Upper lobe of left lung (tissue), 6 donors: ENCODE measurements at regions not wholly inside any gene's neighbourhood (a gene's known extent, or its start where the extent isn't known, plus 50 kb on each side); places are given as distances from the start of the nearest gene placed in this dataset.

Experiments
- ATAC-seq, 2 donors: fragments of 200-7000 bp; cut with Tn5 transposase; one replicate each; pipeline ENCODE4 v1.9.1; 2022; ENCODE audit warnings: mild to moderate bottlenecking in 2 of 2, moderate library complexity in 2 of 2; ENCODE audit not compliant: low FRiP score in 2 of 2
- DNase-seq, 2 donors: peaks; one replicate each; pipeline ENCODE4 v3.0.0-alpha.2; 2019 to 2020
- H3K27ac ChIP-seq, 4 donors: fragments of 200-600 bp; sonication (generic); one replicate each; pipeline ENCODE4 v1.5.1; 2016 to 2019
- H3K27me3 ChIP-seq, 4 donors: fragments of 200-600 bp; sonication (generic); one replicate each; pipeline ENCODE4 v1.5.1; 2017 to 2019
- H3K36me3 ChIP-seq, 4 donors: fragments of 200-600 bp; sonication (generic); one replicate each; pipeline ENCODE4 v1.5.1; 2016 to 2019
- H3K4me1 ChIP-seq, 4 donors: fragments of 200-600 bp; sonication (generic); one replicate each; pipeline ENCODE4 v1.5.1; 2018 to 2019
- H3K4me3 ChIP-seq, 4 donors: fragments of 200-600 bp; sonication (generic); one replicate each; pipeline ENCODE4 v1.5.1; 2017 to 2019; ENCODE audit warnings: mild to moderate bottlenecking in 2 of 4, moderate library complexity in 1 of 4
- H3K9me3 ChIP-seq, 4 donors: fragments of 200-600 bp; sonication (generic); one replicate each; pipeline ENCODE4 v1.5.1; 2018 to 2019
- CTCF ChIP-seq, 6 experiments: fragments of 450-650 bp in 4 of 6; fragments of 200-600 bp in 2 of 6; sonication (generic) in 2 of 6; IDR thresholded peaks; one replicate each; pipeline ENCODE4 v1.5.1; 2016 to 2019; ENCODE audit warnings: antibody characterized with exemption in 6 of 6
- EP300 ChIP-seq, 4 donors: sonication (generic); formaldehyde crosslinking; IDR thresholded peaks; one replicate each; pipeline ENCODE4 v1.5.1; 2017; ENCODE audit warnings: antibody characterized with exemption in 4 of 4, control low read depth in 2 of 4
- POLR2A ChIP-seq, 4 donors: fragments of 450-650 bp; IDR thresholded peaks; one replicate each; pipeline ENCODE4 v1.5.1; 2016 to 2017; ENCODE audit warnings: antibody characterized with exemption in 4 of 4, mild to moderate bottlenecking in 2 of 4
- POLR2AphosphoS5 ChIP-seq, 2 donors: sonication (generic); formaldehyde crosslinking; IDR thresholded peaks; one replicate each; pipeline ENCODE4 v1.5.1; 2017; ENCODE audit warnings: antibody characterized with exemption in 2 of 2
- WGBS, 2 donors: methylation state at CpG; one replicate each; pipeline ENCODE4 v1.1.5; 2017 to 2018; 5-methylcytosine and 5-hydroxymethylcytosine counted together
- donor health status: DM: no; HTN: no; CAD: no; lungs with moderate emphysema.
- donor health status: DM: no; HTN: yes; CAD: no; lungs with severe emphysema.

GRCh38 chr5:117302473-117302872 lies 727.9 kb upstream of the SEMA6A start:
- H3K27ac ChIP-seq: no peak overlapping the region
- ATAC-seq (no peak), DNase-seq (no peak)
- no peaks in the 10 kb centered on the region for H3K4me1 ChIP-seq
- no peaks in the 10 kb centered on the region for H3K27me3 ChIP-seq
- H3K36me3 ChIP-seq: no peaks in the 10 kb centered on the region
- H3K9me3 ChIP-seq: no peaks in the 10 kb centered on the region
- no peak for TF ChIP-seq POLR2AphosphoS5 (IDR thresholded peaks at IDR 0.05)
- TF ChIP-seq EP300 (IDR thresholded peaks at IDR 0.05): no peak
- no peak for TF ChIP-seq CTCF (IDR thresholded peaks at IDR 0.05)
- TF ChIP-seq POLR2A (IDR thresholded peaks at IDR 0.05): no peak
- H3K4me3 ChIP-seq: no peak overlapping the region
- 66 to 85% methylated on average over 1 of the region's 1 CpG for WGBS, 2 donors

GRCh38 chr5:117299936-117300328 lies 725.3 kb upstream of the SEMA6A start:
- no peaks in the 10 kb centered on the region for H3K4me1 ChIP-seq
- H3K36me3 ChIP-seq: no peaks in the 10 kb centered on the region
- ATAC-seq (no peak), DNase-seq (no peak)
- TF ChIP-seq EP300 (IDR thresholded peaks at IDR 0.05) (no peak), CTCF (IDR thresholded peaks at IDR 0.05) (no peak), POLR2AphosphoS5 (IDR thresholded peaks at IDR 0.05) (no peak)
- no peak overlapping the region for H3K27ac ChIP-seq
- WGBS, 2 donors: 43 to 59% methylated on average over 3 of the region's 3 CpGs
- no peaks in the 10 kb centered on the region for H3K9me3 ChIP-seq
- no peaks in the 10 kb centered on the region for H3K27me3 ChIP-seq
- no peak overlapping the region for H3K4me3 ChIP-seq

- Histone ChIP-seq H3K36me3 (no peaks in the 10 kb centered on the region), H3K4me1 (no peaks in the 10 kb centered on the region), H3K4me3 (no peak overlapping the region), H3K9me3 (no peaks in the 10 kb centered on the region), H3K27ac (no peak overlapping the region), H3K27me3 (no peaks in the 10 kb centered on the region)
- DNase-seq (no peak), ATAC-seq (no peak)
- WGBS, 2 donors: 77 to 88% methylated on average over 5 of the region's 5 CpGs
- TF ChIP-seq CTCF (IDR thresholded peaks at IDR 0.05) (no peak), POLR2A (IDR thresholded peaks at IDR 0.05) (no peak), POLR2AphosphoS5 (IDR thresholded peaks at IDR 0.05) (no peak), EP300 (IDR thresholded peaks at IDR 0.05) (no peak)
Observed at GRCh38 chr5:117299224-117299935, 724.8 kb upstream of the SEMA6A start.

GRCh38 chr5:117296872-117297271 lies 722.2 kb upstream of the SEMA6A start:
- H3K4me3 ChIP-seq: no peak overlapping the region
- H3K9me3 ChIP-seq: peaks cover 0 to 4% (median 0%) of the 10 kb centered on the region in 4 donors
- TF ChIP-seq CTCF (IDR thresholded peaks at IDR 0.05) (no peak), POLR2AphosphoS5 (IDR thresholded peaks at IDR 0.05) (no peak), POLR2A (IDR thresholded peaks at IDR 0.05) (no peak)
- no peaks in the 10 kb centered on the region for H3K27me3 ChIP-seq
- H3K27ac ChIP-seq: no peak overlapping the region
- ATAC-seq: no peak
- no peaks in the 10 kb centered on the region for H3K4me1 ChIP-seq
- 82 to 85% methylated on average over 2 of the region's 2 CpGs for WGBS, 2 donors
- no peak for DNase-seq
- H3K36me3 ChIP-seq: no peaks in the 10 kb centered on the region

GRCh38 chr5:117295941-117296340 lies 721.3 kb upstream of the SEMA6A start:
- no peak for ATAC-seq
- H3K27me3 ChIP-seq: no peaks in the 10 kb centered on the region

More at GRCh38 chr5:117295941-117296340, 721.3 kb upstream of the SEMA6A start:
- TF ChIP-seq POLR2A (IDR thresholded peaks at IDR 0.05) (no peak), CTCF (IDR thresholded peaks at IDR 0.05) (no peak)
- peaks cover 0 to 4% (median 0%) of the 10 kb centered on the region in 4 donors for H3K9me3 ChIP-seq
- DNase-seq: no peak
- no peaks in the 10 kb centered on the region for H3K4me1 ChIP-seq
- 84 to 96% methylated on average over 1 of the region's 1 CpG for WGBS, 2 donors
- no peak overlapping the region for H3K4me3 ChIP-seq
- H3K36me3 ChIP-seq: no peaks in the 10 kb centered on the region
- H3K27ac ChIP-seq: no peak overlapping the region
